ENCODE measurements at regions not wholly inside any gene's neighbourhood (a gene's known extent, or its start where the extent isn't known, plus 50 kb on each side); places are given as distances from the start of the nearest gene placed in this dataset.

DNA sequence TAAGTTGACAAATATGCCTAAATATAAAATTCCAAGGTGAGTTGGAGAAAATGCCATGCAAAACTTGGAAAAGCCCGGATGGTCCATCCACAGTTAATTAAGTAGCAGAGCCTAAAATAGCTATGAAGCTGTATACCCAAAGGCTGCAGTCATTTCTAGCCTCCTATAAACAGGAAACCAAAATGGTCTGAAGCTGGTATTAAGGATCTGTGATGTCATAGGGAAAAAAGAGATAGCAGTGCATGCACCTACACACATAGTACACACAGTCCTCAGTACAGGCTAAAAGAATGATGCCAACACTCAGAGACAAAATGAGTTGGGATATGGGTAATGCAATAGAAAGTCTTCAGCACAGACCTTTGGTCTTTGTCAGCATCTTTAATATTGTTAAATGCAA, 736.9 kb downstream of the EFNB2 start:
- H3K4me3 ChIP-seq (ENCODE audit: low read depth, low read length) = no peak overlapping the region
- no peak for TF ChIP-seq POLR2A (IDR thresholded peaks at IDR 0.05; ENCODE audit: extremely low read depth, insufficient read length)
- TF ChIP-seq, protein P1, sequence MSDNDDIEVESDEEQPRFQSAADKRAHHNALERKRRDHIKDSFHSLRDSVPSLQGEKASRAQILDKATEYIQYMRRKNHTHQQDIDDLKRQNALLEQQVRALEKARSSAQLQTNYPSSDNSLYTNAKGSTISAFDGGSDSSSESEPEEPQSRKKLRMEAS (IDR thresholded peaks at IDR 0.05; ENCODE audit: low read depth, low read length) = no peak
- no peak for TF ChIP-seq MYC (IDR thresholded peaks at IDR 0.05; ENCODE audit: low read depth, low read length)
- TF ChIP-seq, protein P2, sequence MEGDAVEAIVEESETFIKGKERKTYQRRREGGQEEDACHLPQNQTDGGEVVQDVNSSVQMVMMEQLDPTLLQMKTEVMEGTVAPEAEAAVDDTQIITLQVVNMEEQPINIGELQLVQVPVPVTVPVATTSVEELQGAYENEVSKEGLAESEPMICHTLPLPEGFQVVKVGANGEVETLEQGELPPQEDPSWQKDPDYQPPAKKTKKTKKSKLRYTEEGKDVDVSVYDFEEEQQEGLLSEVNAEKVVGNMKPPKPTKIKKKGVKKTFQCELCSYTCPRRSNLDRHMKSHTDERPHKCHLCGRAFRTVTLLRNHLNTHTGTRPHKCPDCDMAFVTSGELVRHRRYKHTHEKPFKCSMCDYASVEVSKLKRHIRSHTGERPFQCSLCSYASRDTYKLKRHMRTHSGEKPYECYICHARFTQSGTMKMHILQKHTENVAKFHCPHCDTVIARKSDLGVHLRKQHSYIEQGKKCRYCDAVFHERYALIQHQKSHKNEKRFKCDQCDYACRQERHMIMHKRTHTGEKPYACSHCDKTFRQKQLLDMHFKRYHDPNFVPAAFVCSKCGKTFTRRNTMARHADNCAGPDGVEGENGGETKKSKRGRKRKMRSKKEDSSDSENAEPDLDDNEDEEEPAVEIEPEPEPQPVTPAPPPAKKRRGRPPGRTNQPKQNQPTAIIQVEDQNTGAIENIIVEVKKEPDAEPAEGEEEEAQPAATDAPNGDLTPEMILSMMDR (IDR thresholded peaks at IDR 0.05; ENCODE audit: low read depth, low read length) = no peak
- DNase-seq (ENCODE audit: low read depth) = no peak

DNA sequence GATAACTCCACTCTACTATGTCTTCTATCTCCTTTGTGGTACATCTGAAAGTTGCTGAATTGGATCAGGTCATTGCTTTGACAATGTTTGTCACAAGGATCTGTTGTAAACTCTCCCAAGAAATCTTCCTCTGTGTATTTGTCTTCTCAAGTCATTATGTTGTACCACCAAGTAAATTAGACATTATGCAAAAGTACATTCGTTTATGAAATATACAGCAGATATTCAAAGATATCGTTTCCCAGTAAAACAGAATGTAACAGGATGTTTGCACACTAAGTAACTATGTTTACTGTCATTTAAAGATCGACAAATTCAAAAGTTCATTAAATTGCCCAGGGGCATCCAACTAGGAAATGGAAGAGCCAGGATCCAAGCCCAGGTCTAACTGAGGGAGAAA, 739.4 kb downstream of the EFNB2 start:
- no peak for DNase-seq (ENCODE audit: low read depth)
- H3K4me3 ChIP-seq (ENCODE audit: low read depth, low read length) = no peak overlapping the region
- TF ChIP-seq POLR2A (IDR thresholded peaks at IDR 0.05; ENCODE audit: extremely low read depth, insufficient read length) = no peak
- no peak for TF ChIP-seq MYC (IDR thresholded peaks at IDR 0.05; ENCODE audit: low read depth, low read length)
- TF ChIP-seq, protein P1 (IDR thresholded peaks at IDR 0.05; ENCODE audit: low read depth, low read length) = no peak
- TF ChIP-seq, protein P2 (IDR thresholded peaks at IDR 0.05; ENCODE audit: low read depth, low read length) = no peak

DNA sequence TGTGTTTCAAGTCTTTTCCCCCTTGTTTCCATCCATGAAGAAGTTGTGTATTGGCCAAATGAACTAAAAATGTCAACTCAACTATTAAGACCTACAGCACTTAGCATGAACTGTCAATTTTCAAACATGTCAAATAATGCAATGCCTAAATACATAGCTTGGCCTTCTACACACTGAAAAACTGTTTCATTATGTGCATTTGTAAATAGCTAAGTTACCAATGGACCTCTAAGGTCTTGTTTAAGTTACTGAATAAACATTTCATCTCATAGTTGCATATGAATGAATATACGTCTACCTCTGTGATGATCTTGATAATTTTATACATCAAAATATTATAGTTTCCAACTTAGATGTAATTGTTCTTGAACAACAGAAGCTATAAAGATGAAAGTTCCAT, 744.5 kb downstream of the EFNB2 start:
- H3K4me3 ChIP-seq (ENCODE audit: low read depth, low read length) = no peak overlapping the region
- TF ChIP-seq, protein P2 (IDR thresholded peaks at IDR 0.05; ENCODE audit: low read depth, low read length) = no peak
- TF ChIP-seq, protein P1 (IDR thresholded peaks at IDR 0.05; ENCODE audit: low read depth, low read length) = no peak
- TF ChIP-seq MYC (IDR thresholded peaks at IDR 0.05; ENCODE audit: low read depth, low read length) (no peak), POLR2A (IDR thresholded peaks at IDR 0.05; ENCODE audit: extremely low read depth, insufficient read length) (no peak)
- DNase-seq (ENCODE audit: low read depth) = no peak

DNA sequence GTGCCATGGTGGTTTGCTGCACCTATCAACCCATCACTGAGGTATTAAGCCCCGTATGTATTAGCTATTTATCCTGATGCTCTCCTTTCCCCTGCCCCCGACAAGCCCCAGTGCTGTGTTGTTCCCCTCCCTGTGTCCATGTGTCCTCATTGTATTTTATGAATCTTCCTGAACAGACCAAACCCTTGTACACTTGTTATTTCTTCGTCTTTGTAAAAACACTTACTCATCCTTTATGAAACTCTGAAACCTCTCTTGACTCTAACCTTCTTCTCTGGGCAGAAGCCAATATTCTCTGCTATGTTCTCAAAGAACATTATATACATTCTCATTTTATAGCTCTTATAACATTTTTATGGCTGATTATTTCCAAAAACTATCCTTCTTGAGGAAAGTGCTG, 746.9 kb downstream of the EFNB2 start:
- DNase-seq (ENCODE audit: low read depth) = no peak
- no peak overlapping the region for H3K4me3 ChIP-seq (ENCODE audit: low read depth, low read length)
- TF ChIP-seq, protein P2 (IDR thresholded peaks at IDR 0.05; ENCODE audit: low read depth, low read length) = no peak
- TF ChIP-seq MYC (IDR thresholded peaks at IDR 0.05; ENCODE audit: low read depth, low read length) = no peak
- no peak for TF ChIP-seq POLR2A (IDR thresholded peaks at IDR 0.05; ENCODE audit: extremely low read depth, insufficient read length)
- TF ChIP-seq, protein P1 (IDR thresholded peaks at IDR 0.05; ENCODE audit: low read depth, low read length) = no peak

DNA sequence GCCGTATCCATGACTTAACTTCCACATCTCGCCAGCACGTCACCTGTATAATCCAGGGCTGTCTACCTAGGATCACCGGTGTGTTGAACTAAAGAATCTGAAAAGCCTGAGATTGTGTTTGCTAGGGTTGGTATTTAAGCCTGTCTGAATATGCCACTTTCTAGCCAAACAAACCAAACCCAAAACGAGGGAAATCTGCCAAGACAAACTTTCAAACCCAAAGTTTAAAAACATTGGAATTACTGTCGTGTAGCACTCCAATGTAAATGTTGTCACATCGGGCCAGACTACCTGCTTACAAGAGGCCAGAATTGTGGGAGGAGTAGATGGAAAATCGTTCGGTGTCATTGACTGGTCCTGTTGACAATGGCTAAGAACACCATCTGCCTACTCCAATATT, 747.8 kb downstream of the EFNB2 start:
- TF ChIP-seq, protein P1 (IDR thresholded peaks at IDR 0.05; ENCODE audit: low read depth, low read length) = no peak
- TF ChIP-seq, protein P2 (IDR thresholded peaks at IDR 0.05; ENCODE audit: low read depth, low read length) = no peak
- TF ChIP-seq POLR2A (IDR thresholded peaks at IDR 0.05; ENCODE audit: extremely low read depth, insufficient read length) (no peak), MYC (IDR thresholded peaks at IDR 0.05; ENCODE audit: low read depth, low read length) (no peak)
- no peak for DNase-seq (ENCODE audit: low read depth)
- H3K4me3 ChIP-seq (ENCODE audit: low read depth, low read length) = no peak overlapping the region

DNA sequence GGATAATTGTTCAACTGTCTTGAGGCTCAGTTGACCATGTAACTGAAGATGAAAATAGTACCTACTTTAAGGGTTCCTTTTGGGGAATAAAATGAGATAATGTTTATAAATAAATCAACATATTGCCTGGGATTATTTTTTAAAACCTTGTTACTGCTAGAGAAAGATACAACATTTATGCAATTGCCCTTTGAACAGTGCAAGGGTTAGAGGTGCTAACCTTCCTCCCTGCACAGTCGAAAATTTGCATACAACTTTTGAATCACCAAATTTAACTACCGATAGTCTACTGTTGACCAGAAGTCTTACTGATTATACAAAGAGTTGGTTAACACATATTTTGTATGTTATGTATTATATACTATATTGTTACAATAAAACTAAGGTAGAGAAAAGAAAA, 750.0 kb downstream of the EFNB2 start:
- no peak overlapping the region for H3K4me3 ChIP-seq (ENCODE audit: low read depth, low read length)
- TF ChIP-seq MYC (IDR thresholded peaks at IDR 0.05; ENCODE audit: low read depth, low read length) = no peak
- TF ChIP-seq, protein P1 (IDR thresholded peaks at IDR 0.05; ENCODE audit: low read depth, low read length) = no peak
- no peak for TF ChIP-seq POLR2A (IDR thresholded peaks at IDR 0.05; ENCODE audit: extremely low read depth, insufficient read length)
- TF ChIP-seq, protein P2 (IDR thresholded peaks at IDR 0.05; ENCODE audit: low read depth, low read length) = no peak
- DNase-seq (ENCODE audit: low read depth) = no peak

Data from NB4 (cell line).